A549 (cell line): ENCODE measurements at regions not wholly inside any gene's neighbourhood (a gene's known extent, or its start where the extent isn't known, plus 50 kb on each side); places are given as distances from the start of the nearest gene placed in this dataset.

Experiments used
- ATAC-seq, 2 experiments: fragments of 200-7000 bp in 1 of 2; fragments of >200 bp in 1 of 2; cut with Nextera tagmentation in 1 of 2; cut with Tn5 transposase in 1 of 2; 3 replicates each; pipeline versions ENCODE4 v1.8.0 to v1.9.1; 2018 to 2020; ENCODE audit warnings: mild to moderate bottlenecking in 1 of 2, moderate library complexity in 1 of 2
- CTCF ChIA-PET: fragments of 300-600 bp; sonication (Branson Sonifier 250); formaldehyde crosslinking; extraction: SDS; loops from one replicate; lab custom pipeline; 2021; ENCODE audit warnings: antibody characterized with exemption, inconsistent platforms; lab: Yijun Ruan, JAX
- POLR2A ChIA-PET: fragments of 350-600 bp; formaldehyde crosslinking; extraction: SDS; loops from one replicate; lab custom pipeline; 2021; ENCODE audit warnings: antibody characterized with exemption, inconsistent platforms; lab: Yijun Ruan, JAX
- DNase-seq, 2 experiments: peaks; one replicate each; pipeline versions ENCODE4 v3.0.0 to v3.0.0-alpha.2; 2011 to 2016; ENCODE audit warnings: low read depth in 1 of 2, low spot score in 1 of 2
- FAIRE-seq: peaks from 2 replicates; lab custom pipeline; 2011; peaks lifted over from hg19 to GRCh38; lab: Jason Lieb, UNC
- H3K27ac ChIP-seq, 2 experiments: fragments of >200 bp; sonication (Bioruptor Twin); formaldehyde crosslinking; 3 replicates each; pipeline ENCODE4 v1.5.1; 2016 to 2017
- H3K4me1 ChIP-seq: fragments of >200 bp; sonication (Bioruptor Twin); formaldehyde crosslinking; 3 replicates; pipeline ENCODE4 v1.6.1; 2016
- H3K4me2 ChIP-seq: fragments of >200 bp; sonication (Bioruptor Twin); formaldehyde crosslinking; 3 replicates; pipeline ENCODE4 v1.6.1; 2016
- H3K4me3 ChIP-seq: fragments of >200 bp; sonication (Bioruptor Twin); formaldehyde crosslinking; 3 replicates; pipeline ENCODE4 v1.5.1; 2016
- H3K9me3 ChIP-seq: fragments of >200 bp; sonication (Bioruptor Twin); formaldehyde crosslinking; 3 replicates; pipeline ENCODE4 v1.6.1; 2016
- EHF ChIP-seq: fragments of 250-450 bp; sonication (Bioruptor Pico); IDR thresholded peaks from 2 replicates; pipeline ENCODE4 v1.5.0; 2020; ENCODE audit warnings: mild to moderate bottlenecking
- EHMT2 ChIP-seq: fragments of 200-600 bp; sonication (generic); IDR thresholded peaks from 2 replicates; pipeline ENCODE4 v1.6.1; 2016; ENCODE audit warnings: antibody characterized with exemption, low read depth, mild to moderate bottlenecking, moderate library complexity
- GATA3 ChIP-seq: IDR thresholded peaks from 2 replicates; pipeline ENCODE4 v1.6.1; 2012; ENCODE audit warnings: borderline replicate concordance
- HOXA7 ChIP-seq: fragments of 250-450 bp; sonication (Bioruptor Pico); IDR thresholded peaks from 2 replicates; pipeline ENCODE4 v1.5.0; 2020; ENCODE audit warnings: mild to moderate bottlenecking, moderate library complexity
- HOXB13 ChIP-seq: fragments of 250-450 bp; sonication (Bioruptor Pico); IDR thresholded peaks from 2 replicates; pipeline ENCODE4 v1.5.0; 2020; ENCODE audit warnings: low read depth, mild to moderate bottlenecking, moderate library complexity
- HOXB5 ChIP-seq: fragments of 250-450 bp; sonication (Bioruptor Pico); IDR thresholded peaks from 2 replicates; pipeline ENCODE4 v1.5.0; 2020; ENCODE audit warnings: mild to moderate bottlenecking, moderate library complexity
- KDM1A ChIP-seq: fragments of 200-600 bp; sonication (generic); IDR thresholded peaks from 2 replicates; pipeline ENCODE4 v1.6.1; 2016; ENCODE audit warnings: low read depth, mild to moderate bottlenecking
- KDM5A ChIP-seq: fragments of 200-600 bp; sonication (generic); IDR thresholded peaks from 2 replicates; pipeline ENCODE4 v1.6.1; 2016; ENCODE audit warnings: antibody characterized with exemption, mild to moderate bottlenecking
- NR3C1 ChIP-seq: fragments of >200 bp; sonication (Bioruptor Twin); formaldehyde crosslinking; IDR thresholded peaks from 3 replicates; pipeline ENCODE4 v1.6.1; 2017
- POLR2A ChIP-seq: IDR thresholded peaks from 2 replicates; pipeline ENCODE4 v1.6.1; 2012; ENCODE audit warnings: mild to moderate bottlenecking, low read length
- RAD21 ChIP-seq, 2 experiments: fragments of >200 bp in 1 of 2; sonication (Bioruptor Twin) in 1 of 2; formaldehyde crosslinking in 1 of 2; IDR thresholded peaks in 1 of 2; conservative IDR thresholded peaks in 1 of 2; 2 replicates in 1 of 2; 3 replicates in 1 of 2; pipeline ENCODE4 v1.6.1; 2012 to 2018; ENCODE audit warnings: inconsistent platforms in 1 of 2
- RARB ChIP-seq: fragments of 250-450 bp; sonication (Bioruptor Pico); IDR thresholded peaks from 2 replicates; pipeline ENCODE4 v1.8.0; 2021; ENCODE audit warnings: mild to moderate bottlenecking, moderate library complexity
- RNF2 ChIP-seq: fragments of 200-600 bp; sonication (generic); IDR thresholded peaks from 2 replicates; pipeline ENCODE4 v1.6.1; 2016; ENCODE audit warnings: low read depth, mild to moderate bottlenecking, antibody characterized with exemption, moderate library complexity, borderline replicate concordance
- SMC3 ChIP-seq: fragments of >200 bp; sonication (Bioruptor Twin); formaldehyde crosslinking; IDR thresholded peaks from 3 replicates; pipeline ENCODE4 v1.6.1; 2018; ENCODE audit warnings: inconsistent platforms
- TP53 ChIP-seq: fragments of 250-450 bp; sonication (Bioruptor Pico); IDR thresholded peaks from 2 replicates; pipeline ENCODE4 v1.5.0; 2021; ENCODE audit warnings: mild to moderate bottlenecking, moderate library complexity
- ZSCAN20 ChIP-seq: fragments of 250-450 bp; sonication (Bioruptor Pico); IDR thresholded peaks from 2 replicates; pipeline ENCODE4 v1.8.0; 2022; ENCODE audit warnings: mild to moderate bottlenecking, moderate library complexity
- WGBS: methylation state at CpG from one replicate; pipeline ENCODE4 v1.1.6; 2017; ENCODE audit errors: missing lambda C conversion rate; 5-methylcytosine and 5-hydroxymethylcytosine counted together
- TF ChIP-seq, protein P1 (sequence below): fragments of 200-600 bp; sonication (generic); IDR thresholded peaks from 2 replicates; pipeline ENCODE4 v1.6.1; 2016; ENCODE audit warnings: antibody characterized with exemption, mild to moderate bottlenecking, moderate library complexity
- TF ChIP-seq, protein P2 (sequence below): fragments of >200 bp; sonication (Bioruptor Twin); formaldehyde crosslinking; IDR thresholded peaks from 3 replicates; pipeline ENCODE4 v1.6.1; 2016
- TF ChIP-seq, protein P3 (sequence below): fragments of 450-650 bp; IDR thresholded peaks from 2 replicates; pipeline ENCODE4 v1.6.1; 2014; ENCODE audit warnings: antibody characterized with exemption
- TF ChIP-seq, protein P4 (sequence below): fragments of 150-350 bp; IDR thresholded peaks from 2 replicates; pipeline ENCODE4 v1.6.1; 2014; ENCODE audit warnings: low read depth, mild to moderate bottlenecking, low read length
- TF ChIP-seq, protein P5 (sequence below): fragments of >200 bp; sonication (Bioruptor Twin); formaldehyde crosslinking; IDR thresholded peaks from 2 replicates; pipeline ENCODE4 v1.6.1; 2016
- TF ChIP-seq, protein P6 (sequence below): fragments of 250-450 bp; sonication (Bioruptor Pico); IDR thresholded peaks from 2 replicates; pipeline ENCODE4 v1.5.0; 2020; ENCODE audit warnings: low read depth, mild to moderate bottlenecking, moderate library complexity
- TF ChIP-seq, protein P7 (sequence below): fragments of 250-450 bp; sonication (Bioruptor Pico); IDR thresholded peaks from 2 replicates; pipeline ENCODE4 v1.5.0; 2021; ENCODE audit warnings: mild to moderate bottlenecking, moderate library complexity, borderline replicate concordance

DNA sequence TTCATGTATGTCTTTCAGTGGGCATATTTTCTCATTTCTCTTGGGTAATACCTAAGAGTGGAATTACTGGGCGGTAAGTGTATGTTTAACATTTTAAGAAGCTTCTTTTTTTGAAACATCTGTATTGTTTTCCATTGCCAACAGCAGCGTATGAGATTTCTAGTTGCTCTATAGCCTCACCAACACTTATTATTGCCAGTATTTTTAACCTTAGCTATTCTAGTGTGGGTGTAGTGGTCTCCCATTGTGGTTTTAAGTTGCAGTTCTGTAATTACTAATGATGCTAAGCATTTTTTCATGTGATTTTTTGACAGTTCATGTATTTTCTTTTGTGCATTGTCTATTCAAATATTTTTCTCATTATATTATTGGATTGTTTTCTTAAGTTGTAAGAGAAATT, 101.9 kb upstream of the EEA1 start (continued):
- TF ChIP-seq, protein P1, sequence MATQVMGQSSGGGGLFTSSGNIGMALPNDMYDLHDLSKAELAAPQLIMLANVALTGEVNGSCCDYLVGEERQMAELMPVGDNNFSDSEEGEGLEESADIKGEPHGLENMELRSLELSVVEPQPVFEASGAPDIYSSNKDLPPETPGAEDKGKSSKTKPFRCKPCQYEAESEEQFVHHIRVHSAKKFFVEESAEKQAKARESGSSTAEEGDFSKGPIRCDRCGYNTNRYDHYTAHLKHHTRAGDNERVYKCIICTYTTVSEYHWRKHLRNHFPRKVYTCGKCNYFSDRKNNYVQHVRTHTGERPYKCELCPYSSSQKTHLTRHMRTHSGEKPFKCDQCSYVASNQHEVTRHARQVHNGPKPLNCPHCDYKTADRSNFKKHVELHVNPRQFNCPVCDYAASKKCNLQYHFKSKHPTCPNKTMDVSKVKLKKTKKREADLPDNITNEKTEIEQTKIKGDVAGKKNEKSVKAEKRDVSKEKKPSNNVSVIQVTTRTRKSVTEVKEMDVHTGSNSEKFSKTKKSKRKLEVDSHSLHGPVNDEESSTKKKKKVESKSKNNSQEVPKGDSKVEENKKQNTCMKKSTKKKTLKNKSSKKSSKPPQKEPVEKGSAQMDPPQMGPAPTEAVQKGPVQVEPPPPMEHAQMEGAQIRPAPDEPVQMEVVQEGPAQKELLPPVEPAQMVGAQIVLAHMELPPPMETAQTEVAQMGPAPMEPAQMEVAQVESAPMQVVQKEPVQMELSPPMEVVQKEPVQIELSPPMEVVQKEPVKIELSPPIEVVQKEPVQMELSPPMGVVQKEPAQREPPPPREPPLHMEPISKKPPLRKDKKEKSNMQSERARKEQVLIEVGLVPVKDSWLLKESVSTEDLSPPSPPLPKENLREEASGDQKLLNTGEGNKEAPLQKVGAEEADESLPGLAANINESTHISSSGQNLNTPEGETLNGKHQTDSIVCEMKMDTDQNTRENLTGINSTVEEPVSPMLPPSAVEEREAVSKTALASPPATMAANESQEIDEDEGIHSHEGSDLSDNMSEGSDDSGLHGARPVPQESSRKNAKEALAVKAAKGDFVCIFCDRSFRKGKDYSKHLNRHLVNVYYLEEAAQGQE = no peak
- TF ChIP-seq SMC3 = no peak
- no peak for TF ChIP-seq HOXB5 (CRISPR knock-in tag)
- TF ChIP-seq, protein P2, sequence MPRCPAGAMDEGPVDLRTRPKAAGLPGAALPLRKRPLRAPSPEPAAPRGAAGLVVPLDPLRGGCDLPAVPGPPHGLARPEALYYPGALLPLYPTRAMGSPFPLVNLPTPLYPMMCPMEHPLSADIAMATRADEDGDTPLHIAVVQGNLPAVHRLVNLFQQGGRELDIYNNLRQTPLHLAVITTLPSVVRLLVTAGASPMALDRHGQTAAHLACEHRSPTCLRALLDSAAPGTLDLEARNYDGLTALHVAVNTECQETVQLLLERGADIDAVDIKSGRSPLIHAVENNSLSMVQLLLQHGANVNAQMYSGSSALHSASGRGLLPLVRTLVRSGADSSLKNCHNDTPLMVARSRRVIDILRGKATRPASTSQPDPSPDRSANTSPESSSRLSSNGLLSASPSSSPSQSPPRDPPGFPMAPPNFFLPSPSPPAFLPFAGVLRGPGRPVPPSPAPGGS = no peak
- no peak for TF ChIP-seq KDM1A

DNA sequence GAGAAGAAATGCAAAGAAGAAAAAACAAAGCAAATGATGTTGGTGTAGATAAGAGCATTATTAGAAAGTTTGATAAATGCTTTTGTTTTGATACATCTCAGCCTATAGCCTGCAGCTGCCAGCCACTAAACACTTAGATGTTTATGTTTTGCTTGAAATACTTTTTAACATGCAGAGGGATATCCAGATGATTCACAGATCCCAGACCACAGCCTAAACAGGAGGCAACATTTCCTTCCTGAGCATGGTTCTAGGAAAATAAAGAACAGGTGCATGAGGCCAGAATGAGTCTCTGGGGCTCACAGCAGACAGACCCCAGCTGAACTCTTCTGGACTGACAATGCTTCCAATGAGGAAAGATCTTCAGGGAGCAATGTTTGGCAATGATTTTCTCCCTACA, 103.7 kb upstream of the EEA1 start:
- DNase-seq (no peak), FAIRE-seq (no peak), ATAC-seq (no peak)
- Histone ChIP-seq H3K4me2 (no peak overlapping the region), H3K4me3 (no peak overlapping the region), H3K9me3 (no peaks in the 10 kb centered on the region), H3K4me1 (no peaks in the 10 kb centered on the region), H3K27ac (no peak overlapping the region)
- ChIA-PET CTCF (no interaction called here), POLR2A (no interaction called here)
- TF ChIP-seq GATA3 (no peak), RAD21 (conservative IDR thresholded peaks at IDR 0.05 in 1 of 2, IDR thresholded peaks at IDR 0.05 in 1 of 2) (no peak), HOXA7 (CRISPR knock-in tag) (no peak), NR3C1 (no peak), HOXB5 (CRISPR knock-in tag) (no peak), EHMT2 (no peak), HOXB13 (no peak), SMC3 (no peak)
- TF ChIP-seq, protein P3, sequence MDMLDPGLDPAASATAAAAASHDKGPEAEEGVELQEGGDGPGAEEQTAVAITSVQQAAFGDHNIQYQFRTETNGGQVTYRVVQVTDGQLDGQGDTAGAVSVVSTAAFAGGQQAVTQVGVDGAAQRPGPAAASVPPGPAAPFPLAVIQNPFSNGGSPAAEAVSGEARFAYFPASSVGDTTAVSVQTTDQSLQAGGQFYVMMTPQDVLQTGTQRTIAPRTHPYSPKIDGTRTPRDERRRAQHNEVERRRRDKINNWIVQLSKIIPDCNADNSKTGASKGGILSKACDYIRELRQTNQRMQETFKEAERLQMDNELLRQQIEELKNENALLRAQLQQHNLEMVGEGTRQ = no peak
- TF ChIP-seq, protein P4, sequence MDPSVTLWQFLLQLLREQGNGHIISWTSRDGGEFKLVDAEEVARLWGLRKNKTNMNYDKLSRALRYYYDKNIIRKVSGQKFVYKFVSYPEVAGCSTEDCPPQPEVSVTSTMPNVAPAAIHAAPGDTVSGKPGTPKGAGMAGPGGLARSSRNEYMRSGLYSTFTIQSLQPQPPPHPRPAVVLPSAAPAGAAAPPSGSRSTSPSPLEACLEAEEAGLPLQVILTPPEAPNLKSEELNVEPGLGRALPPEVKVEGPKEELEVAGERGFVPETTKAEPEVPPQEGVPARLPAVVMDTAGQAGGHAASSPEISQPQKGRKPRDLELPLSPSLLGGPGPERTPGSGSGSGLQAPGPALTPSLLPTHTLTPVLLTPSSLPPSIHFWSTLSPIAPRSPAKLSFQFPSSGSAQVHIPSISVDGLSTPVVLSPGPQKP = no peak
- TF ChIP-seq, protein P5, sequence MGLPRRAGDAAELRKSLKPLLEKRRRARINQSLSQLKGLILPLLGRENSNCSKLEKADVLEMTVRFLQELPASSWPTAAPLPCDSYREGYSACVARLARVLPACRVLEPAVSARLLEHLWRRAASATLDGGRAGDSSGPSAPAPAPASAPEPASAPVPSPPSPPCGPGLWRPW = no peak

DNA sequence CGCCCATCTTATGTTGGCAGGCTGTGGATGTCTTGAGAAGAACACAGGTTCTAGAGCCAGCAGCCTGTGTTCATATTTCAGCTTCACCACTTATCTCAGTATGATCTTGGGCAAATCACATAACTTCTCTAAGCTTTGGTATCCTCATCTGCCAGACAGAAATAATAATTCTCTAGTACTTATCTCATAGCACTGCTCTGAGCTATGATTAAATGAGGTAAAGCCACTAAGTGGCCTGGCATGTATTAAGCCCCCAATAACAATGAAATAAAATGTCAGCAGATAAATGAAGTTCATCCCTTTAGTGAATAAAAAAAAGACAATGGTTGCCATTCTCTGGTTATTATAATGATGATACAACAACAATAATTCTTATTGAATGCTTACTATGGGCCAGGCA, 104.9 kb upstream of the EEA1 start:
- H3K4me3 ChIP-seq = no peak overlapping the region
- no peak overlapping the region for H3K27ac ChIP-seq
- POLR2A ChIA-PET = no interaction called here
- DNase-seq (no peak), ATAC-seq (no peak), FAIRE-seq (no peak)
- H3K9me3 ChIP-seq = no peaks in the 10 kb centered on the region
- WGBS = 4% methylated on average over 1 of the region's 1 CpG
- H3K4me2 ChIP-seq = no peak overlapping the region
- no peaks in the 10 kb centered on the region for H3K4me1 ChIP-seq
- CTCF ChIA-PET = no interaction called here
- TF ChIP-seq ZSCAN20 (CRISPR knock-in tag) = no peak
- no peak for TF ChIP-seq RARB (CRISPR knock-in tag)
- TF ChIP-seq EHF (CRISPR knock-in tag) = no peak
- TF ChIP-seq, protein P6, sequence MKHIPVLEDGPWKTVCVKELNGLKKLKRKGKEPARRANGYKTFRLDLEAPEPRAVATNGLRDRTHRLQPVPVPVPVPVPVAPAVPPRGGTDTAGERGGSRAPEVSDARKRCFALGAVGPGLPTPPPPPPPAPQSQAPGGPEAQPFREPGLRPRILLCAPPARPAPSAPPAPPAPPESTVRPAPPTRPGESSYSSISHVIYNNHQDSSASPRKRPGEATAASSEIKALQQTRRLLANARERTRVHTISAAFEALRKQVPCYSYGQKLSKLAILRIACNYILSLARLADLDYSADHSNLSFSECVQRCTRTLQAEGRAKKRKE = no peak
- no peak for TF ChIP-seq RNF2
- TF ChIP-seq RAD21 (conservative IDR thresholded peaks at IDR 0.05 in 1 of 2, IDR thresholded peaks at IDR 0.05 in 1 of 2) = no peak
- TF ChIP-seq TP53 (CRISPR knock-in tag) = no peak
- no peak for TF ChIP-seq POLR2A
- no peak for TF ChIP-seq KDM5A
- TF ChIP-seq, protein P7, sequence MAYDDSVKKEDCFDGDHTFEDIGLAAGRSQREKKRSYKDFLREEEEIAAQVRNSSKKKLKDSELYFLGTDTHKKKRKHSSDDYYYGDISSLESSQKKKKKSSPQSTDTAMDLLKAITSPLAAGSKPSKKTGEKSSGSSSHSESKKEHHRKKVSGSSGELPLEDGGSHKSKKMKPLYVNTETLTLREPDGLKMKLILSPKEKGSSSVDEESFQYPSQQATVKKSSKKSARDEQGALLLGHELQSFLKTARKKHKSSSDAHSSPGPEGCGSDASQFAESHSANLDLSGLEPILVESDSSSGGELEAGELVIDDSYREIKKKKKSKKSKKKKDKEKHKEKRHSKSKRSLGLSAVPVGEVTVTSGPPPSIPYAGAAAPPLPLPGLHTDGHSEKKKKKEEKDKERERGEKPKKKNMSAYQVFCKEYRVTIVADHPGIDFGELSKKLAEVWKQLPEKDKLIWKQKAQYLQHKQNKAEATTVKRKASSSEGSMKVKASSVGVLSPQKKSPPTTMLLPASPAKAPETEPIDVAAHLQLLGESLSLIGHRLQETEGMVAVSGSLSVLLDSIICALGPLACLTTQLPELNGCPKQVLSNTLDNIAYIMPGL (CRISPR knock-in tag) = no peak
